Ascending aorta (tissue), 2 donors: ENCODE measurements at regions not wholly inside any gene's neighbourhood (a gene's known extent, or its start where the extent isn't known, plus 50 kb on each side); places are given as distances from the start of the nearest gene placed in this dataset.

Source experiments
- DNase-seq, 2 donors: peaks; one replicate each; pipeline ENCODE4 v3.0.0-alpha.2; 2019; ENCODE audit warnings: low spot score in 2 of 2
- H3K27ac ChIP-seq, 2 donors: fragments of 200-600 bp; sonication (generic); one replicate each; pipeline ENCODE4 v1.5.1; 2016 to 2017; ENCODE audit warnings: mild to moderate bottlenecking in 1 of 2
- H3K27me3 ChIP-seq: fragments of 200-600 bp; sonication (generic); one replicate; pipeline ENCODE4 v1.5.1; 2017
- H3K36me3 ChIP-seq, 2 donors: fragments of 200-600 bp; sonication (generic); one replicate each; pipeline ENCODE4 v1.5.1; 2016
- H3K4me1 ChIP-seq, 2 donors: fragments of 200-600 bp; sonication (generic); one replicate each; pipeline ENCODE4 v1.5.1; 2016 to 2017; ENCODE audit warnings: mild to moderate bottlenecking in 1 of 2
- H3K4me3 ChIP-seq, 2 donors: fragments of 200-600 bp; sonication (generic); one replicate each; pipeline ENCODE4 v1.5.1; 2016 to 2017; ENCODE audit warnings: mild to moderate bottlenecking in 1 of 2
- H3K9me3 ChIP-seq, 2 donors: fragments of 200-600 bp; sonication (generic); one replicate each; pipeline ENCODE4 v1.5.1; 2016
- CTCF ChIP-seq, 3 experiments: fragments of 200-600 bp in 2 of 3; fragments of 450-650 bp in 1 of 3; sonication (generic) in 2 of 3; IDR thresholded peaks; one replicate each; pipeline ENCODE4 v1.5.1; 2016 to 2019; ENCODE audit warnings: antibody characterized with exemption in 3 of 3, mild to moderate bottlenecking in 1 of 3, moderate library complexity in 1 of 3
- intact Hi-C: fragments of 100-400 bp; cut with DNase I; formaldehyde crosslinking; loops from one replicate; pipeline ENCODE4 v1.15.1; 2023

- no peaks in the 10 kb centered on the region for H3K27me3 ChIP-seq
- no peak for TF ChIP-seq CTCF (IDR thresholded peaks at IDR 0.05)
These were observed 271.2 kb upstream of the NAV3 start for GRCh38 chr12:77559400-77560074.

GRCh38 chr12:77555074-77555473, 275.6 kb upstream of the NAV3 start:
- no peak for TF ChIP-seq CTCF (IDR thresholded peaks at IDR 0.05)
- no peaks in the 10 kb centered on the region for H3K4me1 ChIP-seq
- no peak for DNase-seq
- H3K36me3 ChIP-seq, result no peaks in the 10 kb centered on the region
- no peaks in the 10 kb centered on the region for H3K9me3 ChIP-seq
- H3K27ac ChIP-seq, result no peak overlapping the region
- no peak overlapping the region for H3K4me3 ChIP-seq
- no peaks in the 10 kb centered on the region for H3K27me3 ChIP-seq
- intact Hi-C loops, result no loop called here

More at GRCh38 chr12:77559400-77560074, 271.2 kb upstream of the NAV3 start:
- DNase-seq, result no peak
- intact Hi-C loops, result no loop called here
- Histone ChIP-seq H3K4me3 (no peak overlapping the region), H3K36me3 (no peaks in the 10 kb centered on the region), H3K4me1 (no peaks in the 10 kb centered on the region), H3K27ac (no peak overlapping the region), H3K9me3 (no peaks in the 10 kb centered on the region)

GRCh38 chr12:77553976-77554619, 276.6 kb upstream of the NAV3 start:
- intact Hi-C loops, result no loop called here
- H3K27ac ChIP-seq, result no peak overlapping the region
- H3K4me3 ChIP-seq, result no peak overlapping the region
- TF ChIP-seq CTCF (IDR thresholded peaks at IDR 0.05), result no peak
- no peaks in the 10 kb centered on the region for H3K4me1 ChIP-seq
- no peak for DNase-seq
- H3K27me3 ChIP-seq, result no peaks in the 10 kb centered on the region
- H3K36me3 ChIP-seq, result no peaks in the 10 kb centered on the region
- H3K9me3 ChIP-seq, result no peaks in the 10 kb centered on the region

GRCh38 chr12:77549383-77550128, 281.1 kb upstream of the NAV3 start:
- no peak for TF ChIP-seq CTCF (IDR thresholded peaks at IDR 0.05)
- intact Hi-C loops, result no loop called here

GRCh38 chr12:77548797-77549196, 281.9 kb upstream of the NAV3 start:
- no peak for DNase-seq
- intact Hi-C loops, result no loop called here
- no peaks in the 10 kb centered on the region for H3K4me1 ChIP-seq
- no peaks in the 10 kb centered on the region for H3K27me3 ChIP-seq
- no peak overlapping the region for H3K4me3 ChIP-seq
- peaks cover 0 to 2% of the 10 kb centered on the region in 2 donors for H3K9me3 ChIP-seq
- no peaks in the 10 kb centered on the region for H3K36me3 ChIP-seq
- no peak overlapping the region for H3K27ac ChIP-seq
- TF ChIP-seq CTCF (IDR thresholded peaks at IDR 0.05), result no peak

More at GRCh38 chr12:77549383-77550128, 281.1 kb upstream of the NAV3 start:
- Histone ChIP-seq H3K4me3 (no peak overlapping the region), H3K27ac (no peak overlapping the region), H3K9me3 (peaks cover 0 to 1% of the 10 kb centered on the region in 2 donors), H3K36me3 (no peaks in the 10 kb centered on the region), H3K4me1 (no peaks in the 10 kb centered on the region), H3K27me3 (no peaks in the 10 kb centered on the region)
- DNase-seq, result no peak
